ENCODE measurements at regions not wholly inside any gene's neighbourhood (a gene's known extent, or its start where the extent isn't known, plus 50 kb on each side); places are given as distances from the start of the nearest gene placed in this dataset.

DNA sequence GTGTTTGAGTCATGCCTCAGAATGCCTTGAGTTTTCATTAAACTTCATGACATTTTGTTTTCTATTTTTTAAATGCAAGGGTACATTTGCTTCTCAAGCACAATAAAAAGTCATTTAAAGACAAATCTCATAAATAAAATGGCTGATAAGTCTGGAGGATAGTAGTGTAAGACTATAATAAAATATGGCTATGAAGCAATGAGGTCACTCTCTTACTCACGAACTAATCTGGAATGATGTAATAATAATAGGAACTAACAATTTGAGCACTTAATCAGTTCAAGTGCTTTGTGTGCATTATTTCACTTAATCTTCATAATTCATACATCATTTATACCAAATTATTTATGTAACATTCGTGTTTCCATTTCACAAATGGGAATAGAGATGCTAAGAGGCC, 149.3 kb upstream of the CTTNBP2 start:
- no peak for DNase-seq (ENCODE audit: low read depth)

- DNase-seq (ENCODE audit: low read depth), result no peak
These were observed 153.6 kb upstream of the CTTNBP2 start for GRCh38 chr7:118026791-118027190.

GRCh38 chr7:118028226-118028625, 155.0 kb upstream of the CTTNBP2 start:
- no peak for DNase-seq (ENCODE audit: low read depth)

DNA sequence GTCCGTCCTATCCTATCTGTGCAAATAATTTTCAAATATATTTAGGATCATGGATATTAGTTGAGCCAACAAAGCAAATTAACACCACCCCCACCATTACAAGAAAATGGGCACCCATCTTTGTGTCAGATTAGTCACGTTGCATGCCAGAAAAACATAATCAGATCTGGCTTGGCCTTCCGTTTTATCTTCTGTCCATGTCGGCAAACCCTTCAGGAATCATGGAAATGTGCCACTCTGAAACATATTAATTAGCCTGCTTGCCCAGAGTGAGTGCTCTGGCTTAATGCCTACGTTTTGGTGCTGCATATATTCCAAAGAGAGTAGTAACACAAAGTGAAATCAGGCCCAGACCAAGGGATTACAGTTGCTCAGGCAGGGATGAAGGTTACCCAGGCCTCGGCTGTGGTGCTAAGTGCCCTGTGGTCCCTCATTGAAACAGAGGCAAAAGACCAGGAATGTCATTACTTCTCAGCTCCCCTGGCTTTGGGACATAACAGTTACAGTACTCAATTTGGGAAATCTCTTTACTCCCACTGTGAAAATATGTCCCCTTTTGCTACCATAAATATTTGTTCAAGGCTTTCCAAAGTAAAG, 154.0 kb upstream of the LSM8 start:
- no peak for DNase-seq (ENCODE audit: low read depth)

DNA sequence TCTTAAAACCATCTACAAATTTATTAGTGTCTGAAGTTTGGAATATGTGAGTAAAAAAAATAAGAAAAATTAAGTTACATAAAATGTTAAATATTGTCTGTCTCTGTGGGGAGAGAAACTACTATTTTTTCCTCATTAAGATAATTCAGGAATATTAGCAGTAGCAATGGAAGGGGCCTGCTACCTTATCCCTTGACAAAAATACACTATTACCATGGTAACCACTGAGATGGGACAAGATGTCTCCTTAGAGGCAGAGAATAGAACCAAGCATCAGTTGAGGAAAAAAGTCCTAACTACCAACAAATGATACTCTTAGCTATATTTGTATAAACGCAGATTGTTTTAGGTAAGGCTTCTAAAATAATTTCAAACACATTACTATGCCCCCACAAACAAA, 150.7 kb upstream of the LSM8 start:
- DNase-seq (ENCODE audit: low read depth), result no peak

DNA sequence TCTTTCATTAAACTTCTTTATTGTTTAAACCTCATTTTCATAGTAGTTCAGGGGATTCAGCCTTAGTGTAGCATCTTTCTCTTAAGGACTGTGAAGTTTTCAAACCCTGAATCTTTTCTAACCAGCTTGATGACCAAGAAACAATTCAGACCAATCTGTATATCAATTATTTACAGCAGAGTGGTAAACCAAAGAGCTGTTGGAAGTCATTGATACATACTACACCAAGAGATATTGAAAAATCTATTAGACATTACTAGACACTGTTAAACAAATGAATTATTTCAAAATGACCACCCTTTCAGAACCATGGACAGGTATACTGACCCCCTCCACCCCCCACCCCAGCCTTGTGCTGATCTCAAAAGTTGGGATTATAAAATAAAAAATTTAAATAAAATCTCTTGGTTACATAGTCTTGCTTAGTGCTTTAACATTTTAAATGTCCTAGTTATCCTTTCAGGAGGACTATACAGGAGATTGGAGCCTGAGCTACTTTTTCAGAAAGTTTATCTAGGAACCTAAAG, 143.9 kb upstream of the LSM8 start:
- DNase-seq (ENCODE audit: low read depth), result no peak

DNA sequence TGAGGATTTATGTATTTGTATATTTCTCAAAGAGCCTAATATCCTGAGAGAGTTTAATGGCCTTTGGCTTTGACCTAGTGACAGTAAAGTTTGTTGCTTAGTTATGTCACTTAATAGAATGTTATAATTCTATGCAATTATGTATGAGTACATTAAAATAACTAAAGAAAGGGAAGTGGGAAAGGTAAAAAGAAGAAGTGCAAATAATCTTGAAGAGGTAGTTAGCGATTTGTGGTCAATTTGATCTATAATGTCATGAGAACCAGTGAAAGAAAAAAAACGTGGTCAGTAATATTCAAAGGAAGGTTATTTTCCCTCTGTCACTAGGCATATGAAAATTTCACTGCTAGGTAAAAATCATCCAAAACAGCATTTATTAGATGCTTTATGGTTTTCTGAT, 143.4 kb upstream of the LSM8 start:
- DNase-seq (ENCODE audit: low read depth), result no peak

DNA sequence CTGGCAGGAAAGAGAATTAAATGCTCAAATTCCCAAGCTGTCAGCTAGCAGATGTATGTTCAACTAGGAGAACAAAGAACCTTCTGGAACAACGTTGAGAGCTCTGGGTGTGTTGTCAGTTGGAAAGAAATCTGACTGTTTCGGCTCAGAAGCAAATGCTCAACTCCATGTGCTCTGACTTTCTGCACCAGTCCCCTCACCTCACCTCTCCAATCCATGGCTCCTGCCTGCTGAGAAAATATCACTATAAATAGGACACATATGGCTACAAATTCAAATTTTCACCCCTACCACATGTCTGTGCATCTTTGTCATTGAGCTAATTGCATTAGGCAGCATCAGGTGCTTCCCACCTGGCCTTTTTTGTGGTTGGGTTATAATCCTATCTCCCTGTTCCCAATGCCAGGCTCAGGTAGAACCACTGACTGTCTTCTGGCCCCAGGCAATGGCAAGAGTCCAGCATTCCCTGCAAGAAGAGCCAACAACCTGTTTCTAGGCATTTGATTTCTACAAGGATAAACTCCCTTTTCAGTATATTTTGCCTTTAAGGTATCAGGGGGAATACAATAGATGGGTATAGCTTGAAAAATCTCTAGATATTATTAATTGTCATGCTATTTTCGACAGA, 142.6 kb upstream of the LSM8 start:
- DNase-seq (ENCODE audit: low read depth), result no peak

DNA sequence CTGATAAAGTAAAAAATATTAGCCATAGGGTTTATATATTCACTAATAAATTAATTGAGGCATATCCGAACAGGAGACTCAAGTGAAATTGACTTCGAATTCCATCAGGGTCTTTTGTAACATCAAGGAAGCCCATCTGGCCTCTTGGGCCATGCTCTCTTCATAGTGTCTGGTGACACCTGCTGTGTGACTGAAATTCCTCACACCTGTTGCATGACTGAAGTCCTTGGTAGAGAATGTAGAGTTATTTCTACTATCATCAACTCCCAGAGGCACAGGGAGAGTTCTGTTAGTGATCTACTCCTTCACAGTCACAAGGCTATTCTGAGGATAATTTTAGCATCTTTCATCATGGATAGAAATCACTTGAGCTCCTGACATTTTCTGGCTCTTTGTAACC, 138.3 kb upstream of the LSM8 start:
- DNase-seq (ENCODE audit: low read depth), result no peak

DNA sequence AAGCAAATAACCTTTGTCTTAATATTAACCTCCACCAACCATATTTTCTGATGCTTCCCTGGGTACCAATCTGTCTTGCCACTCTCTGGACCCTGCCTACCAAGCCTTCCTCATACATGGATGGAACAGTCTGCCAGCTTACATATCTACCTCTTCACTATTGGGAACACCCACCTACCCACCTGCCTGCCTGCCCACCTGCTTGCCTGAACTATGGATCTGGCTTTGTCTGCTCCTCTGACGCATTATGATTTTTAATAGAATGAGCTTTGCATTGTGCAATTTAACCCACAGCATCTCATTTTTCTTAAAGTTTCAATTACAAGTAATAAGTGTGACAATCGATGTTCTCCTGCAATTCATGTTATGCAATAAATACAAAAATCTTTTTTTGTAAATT, 137.9 kb upstream of the LSM8 start:
- no peak for DNase-seq (ENCODE audit: low read depth)

- no peak for DNase-seq (ENCODE audit: low read depth)
These were observed 137.2 kb upstream of the LSM8 start for GRCh38 chr7:118046801-118047200.

DNA sequence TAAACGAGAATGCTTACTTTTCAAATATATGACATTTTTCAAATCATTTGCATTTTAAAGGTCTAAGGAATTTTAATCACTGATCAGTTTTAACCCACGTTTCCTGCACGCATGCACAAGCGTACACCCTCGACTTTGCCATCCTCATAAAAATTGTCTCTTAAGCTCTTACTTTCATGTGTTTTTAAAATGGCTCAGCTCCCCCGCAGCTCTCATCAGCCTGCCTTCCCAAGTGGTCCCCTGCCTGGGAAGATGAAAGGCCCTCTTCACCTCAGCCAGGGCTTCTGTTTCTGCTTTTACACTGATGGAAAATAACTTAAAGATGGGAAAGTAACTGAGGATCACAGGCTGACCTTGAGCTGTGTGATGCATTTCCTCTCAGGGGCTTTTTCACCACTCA, 131.6 kb upstream of the LSM8 start:
- no peak for DNase-seq (ENCODE audit: low read depth)

GRCh38 chr7:118053353-118053752, 130.6 kb upstream of the LSM8 start:
- DNase-seq (ENCODE audit: low read depth), result no peak

DNA sequence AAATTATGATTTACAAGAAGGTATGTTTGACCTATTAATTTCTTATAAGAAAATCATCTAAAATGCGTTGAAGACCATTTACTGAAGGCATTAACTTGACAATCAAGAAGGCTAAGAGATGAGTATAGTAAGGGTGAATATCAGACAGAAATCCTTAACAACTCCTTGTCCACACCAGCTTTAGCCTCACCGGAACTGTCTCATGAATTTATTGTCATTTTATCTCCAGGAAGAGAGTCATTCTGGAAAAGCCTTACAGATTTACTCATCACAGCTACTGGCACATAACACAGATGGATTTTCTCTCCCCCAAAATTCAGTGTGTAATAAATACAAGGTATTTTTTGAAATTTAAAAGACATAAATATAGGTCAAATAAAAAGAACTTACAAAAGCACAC, 129.4 kb upstream of the LSM8 start:
- no peak for DNase-seq (ENCODE audit: low read depth)

DNA sequence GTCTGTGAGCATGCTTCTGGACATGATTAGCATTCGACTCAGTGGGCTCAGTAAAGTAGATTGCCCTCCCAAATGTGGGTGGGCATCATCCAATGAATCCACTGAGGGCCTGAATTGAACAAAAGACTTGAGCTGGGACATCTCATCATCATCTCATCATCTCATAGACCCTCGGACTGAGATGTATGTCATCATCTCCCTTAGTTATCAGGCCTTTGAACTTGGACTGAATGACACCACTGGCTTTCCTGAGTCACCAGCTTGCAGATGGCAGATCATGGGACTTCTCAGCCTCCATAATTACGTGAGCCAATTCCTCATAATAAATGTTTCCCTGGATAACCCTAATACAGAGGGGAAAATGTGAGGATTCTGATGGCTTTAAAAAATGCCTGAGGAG, 128.3 kb upstream of the LSM8 start:
- no peak for DNase-seq (ENCODE audit: low read depth)

DNA sequence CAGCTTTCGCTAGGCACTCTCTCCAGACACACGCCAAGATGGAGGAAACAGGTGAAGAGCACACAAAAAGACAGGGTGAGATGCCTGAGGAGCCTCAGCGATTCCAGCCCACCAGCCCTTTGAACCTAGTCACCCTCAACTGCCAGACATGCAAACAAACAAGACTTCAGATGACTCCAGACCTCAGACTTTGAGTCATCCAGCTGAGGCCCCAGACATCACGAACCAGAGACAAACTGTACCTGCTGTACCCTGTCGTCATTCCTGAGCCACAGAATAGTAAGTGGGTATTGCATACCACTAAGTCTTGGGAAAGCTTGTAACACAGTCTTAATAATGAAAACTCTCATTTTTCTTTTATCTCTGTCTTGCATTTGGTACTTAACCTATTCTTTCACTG, 126.6 kb upstream of the LSM8 start:
- DNase-seq (ENCODE audit: low read depth), result no peak

GRCh38 chr7:118059209-118059608, 124.8 kb upstream of the LSM8 start:
- no peak for DNase-seq (ENCODE audit: low read depth)

- no peak for DNase-seq (ENCODE audit: low read depth)
These were observed 123.3 kb upstream of the LSM8 start for GRCh38 chr7:118060692-118061091.

- no peak for DNase-seq (ENCODE audit: low read depth)
These were observed 122.6 kb upstream of the LSM8 start for GRCh38 chr7:118061386-118061785.

DNA sequence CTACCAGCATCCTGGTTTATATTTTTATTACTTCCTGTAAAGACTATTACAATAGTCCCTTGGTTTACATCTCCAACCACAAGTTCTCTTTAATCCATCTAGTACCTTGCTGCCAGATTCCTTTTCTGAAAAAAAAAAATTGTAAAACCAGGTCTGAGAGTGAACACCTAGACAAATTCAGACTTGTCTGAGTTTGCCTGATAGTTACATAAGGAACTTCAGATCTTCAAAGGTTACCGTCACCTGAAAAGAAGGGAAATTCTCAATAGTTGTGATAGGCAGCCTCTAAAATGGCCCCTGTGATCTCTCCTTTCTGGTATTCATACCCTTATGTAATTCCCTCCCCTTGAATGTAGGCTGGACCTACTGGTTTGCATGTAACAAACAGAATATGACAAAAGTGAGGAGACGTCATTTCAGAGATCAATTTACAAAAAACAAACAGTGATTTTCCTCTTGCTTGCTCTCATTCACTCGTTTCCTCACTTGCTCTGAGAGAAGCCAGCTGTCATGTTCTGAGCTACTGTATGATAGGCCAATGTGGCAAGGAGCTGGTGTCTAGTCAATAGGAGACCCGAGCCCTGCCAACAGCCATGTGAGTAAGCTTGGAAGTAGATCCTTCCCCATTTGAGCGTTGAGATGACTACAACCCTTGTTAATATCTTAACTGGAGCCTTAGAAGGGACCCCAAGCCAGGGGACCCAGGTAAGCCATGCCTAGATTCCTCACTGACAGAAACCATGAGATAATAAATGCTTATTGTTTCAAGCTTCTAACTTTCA, 110.9 kb upstream of the LSM8 start:
- no peak for DNase-seq (ENCODE audit: low read depth)

DNA sequence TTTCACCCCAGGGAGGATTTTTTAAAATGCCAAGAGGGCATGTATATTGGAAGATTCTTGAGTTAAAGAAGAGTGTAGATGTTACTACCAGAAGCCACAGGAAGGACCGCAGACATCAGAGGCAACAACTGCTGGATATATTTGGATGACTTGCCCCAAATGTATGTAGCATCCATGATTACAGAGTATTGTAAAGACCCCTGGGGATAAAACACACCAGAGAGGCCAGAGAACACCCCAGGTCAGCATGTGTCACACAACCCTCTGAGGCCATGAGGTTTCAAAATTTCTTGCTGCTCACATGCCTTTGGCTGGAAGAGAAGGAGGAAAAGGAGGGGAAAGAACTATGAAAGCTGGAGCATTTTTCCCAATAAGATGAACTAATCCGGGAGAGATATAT, 108.0 kb upstream of the LSM8 start:
- DNase-seq (ENCODE audit: low read depth), result no peak

- DNase-seq (ENCODE audit: low read depth), result no peak
These were observed 107.4 kb upstream of the LSM8 start for GRCh38 chr7:118076564-118076963.

- DNase-seq (ENCODE audit: low read depth), result no peak
These were observed 105.9 kb upstream of the LSM8 start for GRCh38 chr7:118078015-118078414.

All from HS-27A (cell line).